Astrocyte (in vitro differentiated cells and primary cell): ENCODE measurements at regions not wholly inside any gene's neighbourhood (a gene's known extent, or its start where the extent isn't known, plus 50 kb on each side); places are given as distances from the start of the nearest gene placed in this dataset.

Experiments used
- CTCF ChIP-seq: IDR thresholded peaks from 2 replicates; pipeline ENCODE4 v1.5.1; 2011; ENCODE audit warnings: low read depth, mild to moderate bottlenecking, inconsistent platforms, low read length, moderate library complexity; ENCODE audit not compliant: insufficient read depth
- EZH2 ChIP-seq: IDR thresholded peaks from 2 replicates; pipeline ENCODE4 v1.6.1; 2012; ENCODE audit warnings: mild to moderate bottlenecking, low read length, inconsistent platforms; ENCODE audit not compliant: insufficient read depth

DNA sequence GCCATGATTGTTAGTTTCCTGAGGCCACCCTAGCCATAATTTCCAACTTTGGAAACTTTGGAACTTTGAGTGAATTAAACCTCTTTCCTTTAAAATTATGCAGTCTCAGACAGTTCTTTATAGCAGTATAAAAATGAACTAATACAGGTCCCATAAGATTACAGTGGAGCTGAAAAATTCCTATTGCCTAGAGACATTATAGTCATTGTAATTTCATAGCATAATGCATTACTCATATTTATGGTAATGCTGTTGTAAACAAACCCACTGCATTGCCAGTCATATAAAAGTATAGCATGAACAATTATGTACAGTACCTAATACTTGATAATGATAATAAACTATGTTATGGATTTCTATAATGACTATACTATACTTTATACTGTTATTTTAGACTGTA, 88.0 kb upstream of the TMEM229A start:
- no peak for TF ChIP-seq CTCF
- TF ChIP-seq EZH2 = no peak
